Panc1 (cell line): ENCODE measurements at regions not wholly inside any gene's neighbourhood (a gene's known extent, or its start where the extent isn't known, plus 50 kb on each side); places are given as distances from the start of the nearest gene placed in this dataset.
"Not testable (repeated sequence)": the region's sequence is repeated elsewhere in the genome, so short reads cannot be mapped to it uniquely, and the experiment has no call there.

Source experiments
- ATAC-seq: fragments of 200-7000 bp; cut with Tn5 transposase; 2 replicates; pipeline ENCODE4 v1.9.1; 2020; ENCODE audit warnings: mild to moderate bottlenecking, moderate library complexity
- BruUV-seq: library from RNA; stranded (reverse); fragments of 400-500 nt; replicated peaks from 2 replicates; lab custom pipeline; 2021; lab: Mats Ljungman, UMichigan
- CTCF ChIA-PET: fragments of 300-600 bp; sonication (Branson Sonifier 250); formaldehyde crosslinking; loops from one replicate; lab custom pipeline; 2022; ENCODE audit warnings: antibody characterized with exemption; lab: Charles Lee
- POLR2A ChIA-PET: fragments of 300-600 bp; sonication (Branson Sonifier 250); formaldehyde crosslinking; loops from one replicate; lab custom pipeline; 2022; ENCODE audit warnings: antibody characterized with exemption; lab: Charles Lee
- DNase-seq: peaks from one replicate; pipeline ENCODE4 v3.0.0-alpha.2; 2010; ENCODE audit warnings: low read depth, low spot score
- H3K27ac ChIP-seq: 2 replicates; pipeline ENCODE4 v1.5.1; 2011; ENCODE audit warnings: mild to moderate bottlenecking, low read length, inconsistent platforms
- H3K27me3 ChIP-seq: fragments of 200-500 bp; sonication (Bioruptor generic); 2 replicates; pipeline ENCODE4 v1.6.0; 2014; ENCODE audit warnings: low read length, inconsistent platforms; ENCODE audit not compliant: control insufficient read depth, insufficient read depth
- H3K36me3 ChIP-seq: fragments of 200-500 bp; sonication (Bioruptor generic); 2 replicates; pipeline ENCODE4 v1.5.1; 2014; ENCODE audit warnings: inconsistent platforms, mild to moderate bottlenecking, low read length, moderate library complexity; ENCODE audit not compliant: control insufficient read depth, insufficient read depth
- H3K4me1 ChIP-seq: 2 replicates; pipeline ENCODE4 v1.5.1; 2011; ENCODE audit warnings: inconsistent platforms, mild to moderate bottlenecking, low read length, moderate library complexity; ENCODE audit not compliant: control insufficient read depth, insufficient read depth
- H3K4me3 ChIP-seq, 2 experiments: 2 replicates each; pipeline ENCODE4 v1.5.1; 2011 to 2012; ENCODE audit warnings: low read depth in 2 of 2, low read length in 2 of 2, mild to moderate bottlenecking in 2 of 2, inconsistent platforms in 1 of 2, moderate library complexity in 1 of 2
- H3K9me3 ChIP-seq: fragments of 200-500 bp; sonication (Bioruptor generic); 2 replicates; pipeline ENCODE4 v1.5.1; 2014; ENCODE audit warnings: low read depth, mild to moderate bottlenecking, inconsistent platforms, low read length, moderate library complexity; ENCODE audit not compliant: control insufficient read depth, insufficient read depth
- CTCF ChIP-seq: fragments of 450-650 bp; IDR thresholded peaks from 2 replicates; pipeline ENCODE4 v1.5.1; 2017; ENCODE audit warnings: mild to moderate bottlenecking
- POLR2AphosphoS5 ChIP-seq: IDR thresholded peaks from 2 replicates; pipeline ENCODE4 v1.6.1; 2012; ENCODE audit warnings: mild to moderate bottlenecking, low read depth, low read length, moderate library complexity
- REST ChIP-seq, 2 experiments: IDR thresholded peaks; 2 replicates each; pipeline ENCODE4 v1.6.1; 2011 to 2012; ENCODE audit warnings: low read depth in 2 of 2, control low read depth in 1 of 2, low read length in 1 of 2, mild to moderate bottlenecking in 1 of 2, moderate library complexity in 1 of 2; ENCODE audit not compliant: insufficient read depth in 1 of 2
- SIN3A ChIP-seq: IDR thresholded peaks from 2 replicates; pipeline ENCODE4 v1.6.1; 2012; ENCODE audit warnings: low read depth, mild to moderate bottlenecking, low read length, moderate library complexity, borderline replicate concordance; ENCODE audit not compliant: insufficient read depth
- TCF7L2 ChIP-seq: IDR thresholded peaks from 2 replicates; pipeline ENCODE4 v1.6.1; 2011; ENCODE audit warnings: mild to moderate bottlenecking, low read depth, low read length, inconsistent platforms
- in situ Hi-C: cut with HindIII; loops from 2 replicates; pipeline ENCODE4 v1.10.0; 2016; ENCODE audit warnings: low sequenced_read_pairs, low pct_unique_long_range_greater_than_20kb
- intact Hi-C: fragments of 100-400 bp; cut with micrococcal nuclease; formaldehyde crosslinking; loops from one replicate; pipeline ENCODE4 v1.10.0; 2022; ENCODE audit not compliant: unreplicated experiment

- Histone ChIP-seq H3K9me3 (no peaks in the 10 kb centered on the region), H3K27ac (no peak overlapping the region), H3K4me3 (no peak overlapping the region), H3K36me3 (no peaks in the 10 kb centered on the region), H3K4me1 (no peaks in the 10 kb centered on the region; the same call in 1 of the 2 replicates), H3K27me3 (no peaks in the 10 kb centered on the region; the same call in 1 of the 2 replicates)
- intact Hi-C loops (loop anchor here (2.0 kb wide), 1 partner anchor 253 kb away; no protein-coding TSS in a partner anchor), in situ Hi-C loops (no loop called here)
- ATAC-seq = no peak
- no peak for TF ChIP-seq TCF7L2
- no peak for TF ChIP-seq CTCF
- no peak for TF ChIP-seq SIN3A
- TF ChIP-seq POLR2AphosphoS5 = no peak
- no peak for TF ChIP-seq REST (IDR thresholded peaks at IDR 0.05; ENCODE audit: insufficient read depth in 1 of 2, low read depth in 2 of 2, low read length in 1 of 2)
- DNase-seq = no peak
- BruUV-seq = no TSS peak
- ChIA-PET CTCF (interaction anchor here (0.6 to 0.7 kb wide), 2 partner anchors 248 to 255 kb away, joined by 3 to 5 read pairs; no protein-coding TSS in a partner anchor), POLR2A (no interaction called here)
Observed at GRCh38 chr16:10255728-10256127, 73.5 kb upstream of the GRIN2A start.

- in situ Hi-C loops (no loop called here), intact Hi-C loops (loop anchor here (2.0 kb wide), 1 partner anchor 252 kb away; no protein-coding TSS in a partner anchor)
- CTCF ChIA-PET = interaction anchor here (0.6 kb wide), 1 partner anchor 253 kb away, joined by 3 read pairs; no protein-coding TSS in a partner anchor
- TF ChIP-seq CTCF = peak; percentile 97
- TF ChIP-seq REST (IDR thresholded peaks at IDR 0.05; ENCODE audit: insufficient read depth in 1 of 2, low read depth in 2 of 2, low read length in 1 of 2) = no peak
- no peak for TF ChIP-seq POLR2AphosphoS5
- H3K27me3 ChIP-seq = no peaks in the 10 kb centered on the region
- ATAC-seq (peak; percentile 83), DNase-seq (no peak)
- H3K4me3 ChIP-seq = no peak overlapping the region
- no peaks in the 10 kb centered on the region for H3K36me3 ChIP-seq
- BruUV-seq = no TSS peak
- POLR2A ChIA-PET = interaction anchor here (0.6 kb wide), 1 partner anchor 485 kb away, joined by 3 read pairs; no protein-coding TSS in a partner anchor
- no peaks in the 10 kb centered on the region for H3K9me3 ChIP-seq
- H3K4me1 ChIP-seq = no peaks in the 10 kb centered on the region; the same call in 1 of the 2 replicates
- no peak overlapping the region; the same call in 1 of the 2 replicates for H3K27ac ChIP-seq
Observed at GRCh38 chr16:10256784-10257641, 74.8 kb upstream of the GRIN2A start.

- in situ Hi-C loops = not testable (repeated sequence)
Observed at GRCh38 chr16:10257642-10258251, 75.5 kb upstream of the GRIN2A start.

More at GRCh38 chr16:10257642-10258251, 75.5 kb upstream of the GRIN2A start:
- BruUV-seq, H3K4me1 ChIP-seq, DNase-seq, H3K27me3 ChIP-seq, ATAC-seq, H3K36me3 ChIP-seq, H3K4me3 ChIP-seq, CTCF ChIA-PET, H3K27ac ChIP-seq, H3K9me3 ChIP-seq, POLR2A ChIA-PET: not testable (repeated sequence)
- intact Hi-C loops = loop anchor here (2.0 kb wide), 1 partner anchor 251 kb away; no protein-coding TSS in a partner anchor
